Skin of body (tissue), 1 donor: ENCODE measurements at regions not wholly inside any gene's neighbourhood (a gene's known extent, or its start where the extent isn't known, plus 50 kb on each side); places are given as distances from the start of the nearest gene placed in this dataset.
A peak's percentile ranks its signal among the peaks of the same experiment; 100 is the strongest.

Experiments used
- DNase-seq: peaks from one replicate; lab custom pipeline; 2025; lab: John Stamatoyannopoulos, UW

DNA sequence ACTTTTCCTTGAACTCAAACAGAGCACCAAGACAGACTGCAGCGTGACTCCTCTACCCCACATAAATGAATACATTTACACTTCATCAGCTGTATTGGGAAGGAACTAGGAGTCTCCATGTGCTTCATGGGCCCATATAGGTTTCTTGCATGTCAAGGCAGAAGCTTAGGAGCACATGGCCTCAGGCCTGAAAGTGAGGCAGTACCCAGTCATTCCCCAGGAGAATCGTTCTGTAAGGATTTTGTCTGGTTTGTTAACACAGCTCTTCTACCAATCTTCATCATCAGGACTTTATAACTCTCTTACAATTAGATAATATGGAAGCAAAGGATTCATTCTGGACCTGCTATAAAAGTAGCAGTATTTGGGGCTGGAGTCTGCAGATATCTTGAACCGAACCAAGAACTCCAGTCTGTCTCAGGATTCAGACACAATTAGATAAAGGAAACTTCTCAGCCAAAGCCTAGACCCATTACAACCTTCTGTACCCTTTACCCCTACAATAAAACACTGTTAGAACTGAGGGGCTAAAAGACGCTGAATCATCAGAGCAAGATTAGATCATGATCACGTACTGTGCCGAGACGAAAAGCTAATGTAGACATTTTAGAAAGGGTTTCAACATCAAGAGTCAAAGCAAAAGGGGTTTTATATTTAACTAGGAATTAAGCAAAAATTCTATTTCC lies 385.5 kb upstream of the SLC30A5 start:
- no peak for DNase-seq

DNA sequence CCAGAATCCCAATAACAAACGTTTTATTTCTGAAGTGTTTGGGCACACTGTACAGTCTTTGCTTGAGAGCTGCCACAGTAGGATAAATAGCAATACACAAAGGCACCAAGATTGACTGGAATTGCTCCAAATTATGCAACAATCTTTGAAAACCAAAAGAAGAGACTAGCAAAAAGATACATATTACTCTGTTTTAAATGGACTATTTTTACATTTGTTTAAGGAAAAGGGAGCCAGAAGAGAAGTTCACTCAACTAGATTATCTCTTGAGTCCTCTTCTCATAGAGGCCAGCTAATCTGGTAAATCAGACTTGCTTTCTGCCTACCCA lies 385.0 kb upstream of the SLC30A5 start:
- no peak for DNase-seq

DNA sequence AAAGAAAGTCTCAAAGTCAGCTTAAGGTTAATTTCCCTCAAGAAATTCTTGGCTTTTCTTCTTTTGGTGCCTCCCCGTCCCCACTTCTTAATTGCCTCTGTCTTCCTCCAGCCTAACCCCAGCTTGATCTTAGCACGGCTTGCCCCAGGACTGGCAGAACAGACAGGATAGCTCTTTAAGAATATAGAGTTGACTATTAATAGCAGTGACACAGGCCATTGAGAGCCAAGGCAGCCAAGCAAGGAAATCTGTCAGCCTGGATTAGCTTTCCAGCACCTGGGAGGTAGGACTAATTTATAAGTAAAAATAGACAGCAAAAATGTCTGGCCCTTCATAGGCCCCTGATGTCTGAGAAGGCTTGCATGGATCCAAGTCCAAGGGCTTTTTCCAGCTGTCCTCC lies 384.6 kb upstream of the SLC30A5 start:
- no peak for DNase-seq

DNA sequence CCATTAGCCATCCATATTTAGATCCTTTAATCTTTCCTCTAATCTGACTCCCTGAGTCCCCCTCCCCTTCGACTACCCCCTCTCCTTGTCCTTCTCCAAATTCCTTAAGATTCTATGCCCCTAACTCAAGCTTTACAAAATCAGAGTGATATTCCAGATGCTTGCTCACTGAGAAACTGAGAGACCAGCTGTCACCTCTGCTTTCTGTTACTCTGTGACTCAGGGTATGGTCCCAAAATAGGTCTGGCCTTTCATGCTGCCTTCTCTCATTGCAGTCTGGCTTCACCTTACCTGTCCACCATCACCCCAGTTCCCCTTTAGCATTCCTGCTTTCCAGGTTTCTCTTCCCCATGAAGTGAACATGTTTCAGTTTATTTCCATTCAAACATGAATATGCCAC lies 383.3 kb upstream of the SLC30A5 start:
- DNase-seq = no peak

DNA sequence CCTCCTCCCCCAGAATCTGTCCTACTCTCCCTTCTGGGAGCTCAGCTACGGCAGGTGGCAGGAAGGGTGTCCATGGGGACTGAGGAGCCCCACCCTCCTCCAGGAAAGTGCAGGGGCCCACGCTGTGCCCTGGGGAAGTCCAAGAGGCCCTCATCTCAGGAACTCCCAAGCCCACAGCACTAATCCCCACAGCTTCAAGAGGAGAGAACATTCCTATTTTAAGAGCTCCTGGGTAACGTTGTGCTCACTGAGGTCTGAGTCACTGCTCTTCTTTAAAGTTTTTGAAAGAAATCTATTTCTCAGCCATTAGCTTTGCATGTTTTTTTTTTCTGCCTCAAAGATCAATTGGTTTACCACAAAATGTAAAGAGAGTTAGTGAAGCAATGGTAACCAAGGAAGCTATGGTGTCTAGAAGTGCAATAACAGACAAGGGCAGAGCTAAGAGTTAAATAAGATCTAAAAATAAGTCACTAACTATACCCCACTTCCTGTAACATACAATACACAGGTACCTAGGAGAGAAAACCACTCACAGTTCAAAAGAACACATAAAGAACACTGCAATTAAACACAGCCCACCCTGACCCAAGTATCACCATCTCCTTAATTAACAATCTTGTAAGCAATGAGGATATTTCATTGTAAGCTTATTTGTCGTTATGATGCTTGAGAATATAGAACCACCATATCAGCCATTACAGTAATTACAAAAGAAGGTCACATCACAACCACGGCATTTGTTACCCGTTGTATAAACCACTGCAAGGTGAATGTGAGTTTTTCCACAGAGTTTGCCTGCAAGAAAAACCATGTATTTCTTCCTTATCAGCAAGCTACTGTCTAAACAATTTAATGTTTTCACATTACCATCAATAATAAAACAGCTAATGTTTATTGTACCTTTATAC lies 382.3 kb upstream of the SLC30A5 start:
- DNase-seq = no peak

DNA sequence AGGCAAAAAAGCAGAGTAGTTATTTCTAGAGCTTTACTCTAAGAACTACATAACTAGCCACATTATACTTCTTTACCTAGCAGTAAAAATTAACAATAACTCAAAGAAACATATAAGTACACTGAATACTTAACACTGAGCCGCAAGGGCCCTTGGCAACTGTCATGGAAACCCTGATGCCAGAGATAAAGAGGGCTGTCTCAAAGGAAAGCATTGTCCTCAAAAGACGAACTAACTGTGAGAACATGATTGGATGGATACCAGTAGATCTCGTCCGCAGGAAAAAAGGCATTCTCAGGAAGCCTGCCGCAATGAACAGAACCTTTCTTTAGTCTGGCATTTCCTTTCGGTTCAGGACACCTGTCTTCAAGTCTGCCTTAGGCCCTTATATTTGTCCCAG lies 379.0 kb upstream of the SLC30A5 start:
- DNase-seq = no peak

DNA sequence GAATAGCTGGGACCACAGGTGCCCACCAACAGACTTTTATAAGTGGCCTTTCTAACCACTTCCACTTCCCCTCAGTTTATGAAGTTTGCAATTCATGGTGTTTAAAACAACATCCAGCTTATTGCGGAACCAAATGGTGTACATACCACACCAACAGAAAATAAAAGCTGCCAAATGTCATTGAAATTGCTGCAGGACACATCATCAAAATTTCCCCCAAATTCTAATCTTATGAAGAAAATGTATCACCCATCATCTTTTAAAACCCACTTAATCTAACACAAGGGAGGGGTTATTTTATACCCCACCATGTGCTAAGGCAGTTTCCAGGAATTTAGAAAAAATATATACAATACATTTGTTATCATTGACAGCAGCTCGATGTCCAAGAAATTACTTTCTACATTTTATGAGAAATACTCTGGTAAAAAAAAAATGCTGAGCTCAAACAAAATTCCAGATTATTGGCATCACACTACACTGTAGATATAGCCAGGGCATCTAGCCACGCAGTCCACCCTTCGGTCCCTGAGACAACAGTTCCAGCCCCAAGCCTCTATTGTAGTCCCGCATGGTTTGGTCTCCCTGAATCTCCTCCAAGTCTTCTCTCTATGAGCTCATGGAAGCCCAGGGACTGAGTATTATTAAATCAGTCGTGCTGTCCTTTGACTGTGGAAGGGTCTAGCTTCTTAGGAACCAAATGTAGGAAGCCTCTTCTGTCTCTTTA lies 372.8 kb upstream of the SLC30A5 start:
- peak; percentile 65 for DNase-seq

DNA sequence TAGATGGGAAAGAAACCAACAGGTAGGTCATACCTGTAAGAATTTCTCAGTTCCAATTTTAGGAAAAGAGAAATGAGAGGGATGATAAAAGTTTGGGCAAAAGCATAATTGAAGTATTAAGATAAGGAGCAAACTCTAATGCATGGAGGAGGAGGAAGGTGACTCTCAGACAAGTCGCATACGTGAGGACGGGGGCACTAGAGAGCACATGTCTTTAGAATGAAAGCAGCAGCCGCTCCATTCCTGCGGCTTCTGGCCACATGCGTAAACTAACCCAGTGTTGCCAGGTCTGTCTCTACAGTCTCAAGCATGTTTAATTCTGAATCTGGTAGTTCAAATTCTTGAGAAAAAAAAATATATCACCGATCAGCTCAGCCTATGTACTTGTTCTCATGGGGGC lies 371.5 kb upstream of the SLC30A5 start:
- no peak for DNase-seq

DNA sequence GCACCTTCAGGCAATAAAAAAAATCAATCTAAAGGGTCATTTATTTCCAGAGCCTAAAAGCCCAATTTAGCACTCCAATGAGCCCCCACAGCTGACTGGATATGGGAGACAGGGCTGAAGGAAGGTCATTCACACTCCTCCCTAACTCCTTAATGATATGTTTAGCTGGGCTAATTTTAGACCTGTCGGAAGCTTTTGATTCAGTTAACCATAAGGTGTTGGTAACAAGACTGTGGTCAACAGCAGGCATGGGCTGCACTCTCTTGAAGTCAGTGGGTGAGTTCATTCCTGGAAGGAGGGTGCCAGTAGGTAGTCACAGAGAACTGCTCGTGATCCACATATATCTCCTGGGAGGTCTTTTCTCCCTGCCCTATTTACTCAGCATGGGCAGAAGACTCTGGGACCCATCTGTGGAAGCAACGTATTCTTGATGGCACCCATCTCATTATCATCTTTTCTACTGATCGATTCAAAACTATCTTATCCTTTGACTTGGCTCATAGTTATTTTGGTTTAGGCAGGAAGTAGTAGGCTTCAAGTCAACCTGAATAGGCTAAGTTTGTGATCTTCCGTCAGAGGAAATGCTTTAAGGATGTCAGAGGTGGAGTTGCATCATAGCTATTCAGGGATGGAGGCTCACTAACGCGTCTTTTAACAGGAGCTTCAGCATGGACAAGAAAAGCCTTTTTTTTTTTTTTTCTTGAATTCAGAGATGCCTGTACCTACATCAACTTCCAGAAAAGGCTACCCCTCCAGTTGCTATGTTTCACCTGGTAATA lies 367.7 kb upstream of the SLC30A5 start:
- DNase-seq = no peak

DNA sequence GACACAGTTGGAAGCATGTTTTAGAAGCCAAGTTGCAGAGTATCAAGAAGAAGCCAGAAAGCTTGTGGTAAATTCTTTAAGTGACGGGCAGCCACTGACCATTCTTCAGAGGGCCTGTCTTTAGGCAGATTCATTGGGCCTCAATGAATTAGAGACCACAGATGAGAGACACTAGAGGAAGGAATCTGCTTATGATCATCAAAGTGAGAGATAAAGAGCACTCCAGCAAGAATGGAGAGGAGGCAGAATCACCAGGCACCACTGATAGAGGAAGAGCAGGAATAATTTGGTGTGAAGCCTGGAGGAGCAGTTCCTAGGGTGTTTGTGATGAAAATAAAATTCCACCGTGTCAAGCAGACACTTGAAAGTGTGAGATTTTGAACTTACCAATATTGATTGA lies 365.9 kb upstream of the SLC30A5 start:
- no peak for DNase-seq

DNA sequence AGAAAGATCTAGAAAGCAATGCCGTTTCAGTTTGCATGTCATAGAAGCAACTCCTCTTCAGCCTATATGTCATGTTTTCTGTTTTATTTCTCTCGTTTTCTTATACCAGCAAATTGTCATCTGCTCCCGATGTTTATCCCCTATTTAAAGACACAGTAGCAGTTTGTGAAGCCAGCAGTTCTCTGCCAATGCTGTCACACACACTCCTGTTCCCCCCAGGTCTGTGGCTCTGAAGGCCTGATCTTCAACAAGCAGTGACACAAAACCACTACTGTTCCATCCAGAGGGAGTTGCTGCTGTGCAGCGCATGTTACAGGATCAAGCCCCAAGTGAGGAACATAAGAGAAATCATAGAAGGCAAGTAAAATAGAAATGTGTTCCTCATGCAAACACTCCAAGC lies 364.1 kb upstream of the SLC30A5 start:
- peak; percentile 13 for DNase-seq

DNA sequence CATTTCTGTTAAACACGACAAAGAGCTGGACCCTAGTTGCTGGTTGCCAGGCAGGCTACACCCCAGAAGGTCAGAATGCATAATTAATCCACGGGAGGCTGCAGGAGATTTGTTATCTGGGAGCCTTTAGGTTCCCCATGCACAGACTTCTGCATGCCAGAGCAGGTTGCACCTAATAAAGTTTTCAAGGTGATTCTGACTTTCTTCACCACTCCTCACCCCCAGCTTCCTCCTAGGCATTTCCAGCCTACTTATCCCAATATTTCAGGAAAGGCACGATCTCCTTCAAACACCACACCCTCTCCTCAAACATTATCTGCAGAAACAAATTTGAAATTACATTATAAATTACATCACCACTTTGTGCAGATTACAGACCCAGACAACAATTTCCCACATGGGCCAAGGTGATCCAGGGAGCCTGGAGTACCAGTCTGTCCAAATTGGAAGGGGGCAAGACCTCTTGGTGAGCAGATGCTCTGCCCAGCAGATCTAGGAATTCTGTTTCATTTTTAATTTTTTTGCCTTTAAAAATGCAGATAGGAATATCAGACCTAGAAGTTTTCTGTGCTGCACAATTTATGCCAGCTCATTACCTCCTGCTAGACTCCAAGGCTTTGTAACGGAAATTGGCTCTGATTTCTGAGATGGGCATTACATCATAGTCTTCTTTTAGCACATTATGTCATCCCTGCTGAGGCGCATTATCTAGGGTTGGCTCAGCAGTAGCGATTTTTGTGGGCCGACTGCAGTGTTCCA lies 363.4 kb upstream of the SLC30A5 start:
- DNase-seq = peak; percentile 96

DNA sequence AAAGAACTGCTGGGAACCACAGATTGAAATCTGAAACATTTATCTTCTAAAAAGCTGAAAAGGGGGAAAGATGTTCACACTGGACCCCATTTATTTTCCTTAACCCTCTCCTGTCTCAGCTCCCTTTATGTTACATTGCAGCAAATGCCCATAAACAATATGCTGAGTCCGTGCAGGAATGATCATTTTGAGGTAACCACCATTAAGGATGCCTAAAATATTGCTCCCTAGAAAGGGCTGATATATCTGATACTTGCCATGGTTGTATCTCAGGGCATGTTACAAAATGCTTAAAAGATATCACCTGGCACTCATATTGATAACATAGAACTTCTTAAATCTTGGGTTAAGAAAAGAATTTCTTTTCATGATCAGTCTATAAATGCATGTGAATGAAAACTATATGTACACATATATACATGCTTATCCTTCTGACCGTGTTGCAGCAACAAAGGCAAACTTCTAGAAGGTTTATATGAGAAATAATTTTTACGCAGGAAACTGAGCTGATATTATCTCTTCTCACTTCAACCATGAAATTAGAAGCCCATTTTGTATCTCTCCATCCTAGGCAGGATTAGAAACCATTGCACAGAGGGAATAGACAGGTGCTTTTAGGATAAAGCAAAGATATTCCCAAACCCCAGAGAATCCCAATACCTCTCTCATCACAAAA lies 362.7 kb upstream of the SLC30A5 start:
- peak; percentile 28 for DNase-seq

DNA sequence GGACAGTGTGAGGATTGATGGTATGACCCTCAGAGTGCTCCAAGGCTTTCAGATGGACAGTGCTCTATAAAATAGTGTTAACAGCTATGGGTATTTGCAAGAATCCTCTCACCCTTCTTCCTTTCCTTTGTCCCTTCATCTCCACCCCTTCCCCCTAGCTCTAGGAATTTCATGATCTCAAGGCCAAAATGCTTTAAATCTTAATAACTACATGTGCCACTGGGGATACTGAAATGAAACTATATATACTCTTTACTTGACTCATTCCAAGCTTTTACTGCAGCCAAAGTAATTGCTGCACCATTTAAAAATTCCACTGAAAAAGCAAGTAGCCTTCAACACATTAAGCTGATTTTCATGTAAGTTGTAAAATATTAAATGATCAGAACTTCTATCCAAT lies 361.6 kb upstream of the SLC30A5 start:
- DNase-seq = peak; percentile 59

DNA sequence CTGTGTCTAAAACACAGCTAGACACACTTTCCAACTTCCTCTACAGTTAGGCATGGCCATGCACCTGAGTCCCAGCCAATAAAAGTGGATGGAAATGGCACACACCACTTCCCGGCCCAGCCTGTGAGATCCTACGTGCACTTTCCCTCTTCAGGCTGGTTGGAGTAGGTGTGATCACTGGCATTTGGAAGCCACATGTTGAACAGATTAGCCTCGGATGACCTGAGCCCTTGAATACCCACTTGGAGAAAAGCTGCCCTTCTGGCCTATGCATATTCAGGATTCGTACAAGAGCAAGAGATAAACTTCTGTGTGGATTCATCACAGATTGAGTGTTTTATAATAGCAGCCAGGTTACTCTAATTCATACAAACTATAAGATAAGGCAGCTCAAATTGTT lies 359.0 kb upstream of the SLC30A5 start:
- DNase-seq = no peak

DNA sequence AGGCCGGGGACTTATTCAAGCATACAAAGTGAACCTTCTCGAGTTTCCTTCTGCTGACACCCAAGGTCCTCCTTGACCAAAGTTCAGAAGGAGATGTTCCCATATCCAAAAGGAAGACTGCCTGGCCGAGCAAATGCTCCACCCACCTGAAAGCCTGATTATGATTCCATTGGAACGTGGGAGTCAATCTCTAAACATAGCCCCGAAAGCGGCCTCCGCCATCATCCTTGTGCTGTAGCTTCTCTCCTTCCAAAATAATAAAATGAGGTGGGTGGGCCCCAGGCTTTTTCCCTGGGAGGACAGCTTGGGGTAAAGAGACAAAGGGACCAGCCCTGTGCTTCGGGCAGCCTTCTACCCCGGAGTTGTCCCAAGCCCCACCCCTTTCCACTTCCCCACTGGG lies 355.6 kb upstream of the SLC30A5 start:
- DNase-seq = no peak

DNA sequence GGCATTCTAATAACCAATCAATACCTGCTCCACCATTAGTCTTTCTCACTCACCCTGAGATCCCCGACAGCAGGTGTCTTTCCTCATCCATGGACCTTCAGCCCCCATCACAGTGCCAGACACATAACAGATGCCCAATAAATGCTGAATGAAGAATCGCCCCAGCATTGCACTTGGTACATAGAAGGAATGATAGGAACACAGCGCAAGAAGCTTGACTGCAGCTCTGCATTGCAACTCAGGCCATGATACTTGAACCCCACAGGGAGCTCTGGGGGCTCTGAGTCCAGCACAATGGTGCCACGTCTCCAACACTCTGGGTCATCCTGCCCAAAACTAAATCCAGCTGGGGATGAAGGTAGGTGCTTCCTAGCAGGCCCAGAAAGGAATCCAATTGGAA lies 355.0 kb upstream of the SLC30A5 start:
- DNase-seq = no peak

DNA sequence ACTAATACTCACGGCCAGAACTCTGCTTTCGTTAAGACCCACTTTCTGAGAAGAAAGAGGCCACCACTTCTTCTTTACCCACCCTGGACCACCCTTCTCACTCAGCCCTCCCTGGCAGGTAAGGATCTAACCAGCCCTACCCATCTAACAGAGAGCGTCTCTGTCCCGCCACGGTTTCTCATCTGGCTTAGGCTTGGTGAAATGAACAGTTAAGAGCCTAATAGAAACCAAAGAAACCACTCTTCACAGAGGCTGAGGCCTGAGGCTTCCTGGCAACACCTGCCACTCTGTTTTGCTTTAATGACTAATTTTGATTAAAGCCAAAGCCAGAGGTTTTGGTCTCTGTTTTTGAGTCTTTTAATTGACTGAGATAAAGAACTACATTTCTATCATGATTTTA lies 354.1 kb upstream of the SLC30A5 start:
- no peak for DNase-seq

DNA sequence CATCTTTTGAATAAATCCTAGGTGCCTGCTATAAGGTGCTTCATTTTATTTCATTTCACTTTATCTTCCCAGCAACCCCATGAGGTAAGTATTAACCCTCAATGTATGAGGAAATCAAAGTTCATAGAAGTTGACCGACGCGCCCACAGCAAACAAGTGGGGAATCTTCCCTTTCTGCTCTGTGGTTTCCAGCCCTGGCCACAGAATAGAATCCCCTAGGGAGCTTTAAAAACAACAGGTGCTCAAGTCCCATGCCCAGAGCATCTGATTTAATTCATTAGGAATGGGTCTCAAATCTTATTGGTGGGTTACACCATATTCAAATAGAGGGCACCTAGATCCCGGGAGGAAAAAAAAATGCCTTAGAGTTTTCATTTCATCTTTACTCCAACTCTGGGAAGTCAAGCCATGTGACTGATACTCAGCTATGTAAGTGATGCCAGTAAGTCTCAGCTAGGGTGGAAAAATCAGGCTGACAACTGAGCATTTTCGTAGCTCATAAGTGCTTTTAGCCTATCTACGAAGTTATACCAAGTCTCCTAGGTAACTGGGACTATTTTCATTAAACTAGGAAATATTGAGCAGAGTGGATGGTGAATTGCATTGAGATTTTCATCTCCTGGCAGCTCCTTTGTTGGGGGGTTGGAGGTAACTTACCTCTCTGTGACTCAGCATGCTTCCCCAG lies 353.4 kb upstream of the SLC30A5 start:
- no peak for DNase-seq

DNA sequence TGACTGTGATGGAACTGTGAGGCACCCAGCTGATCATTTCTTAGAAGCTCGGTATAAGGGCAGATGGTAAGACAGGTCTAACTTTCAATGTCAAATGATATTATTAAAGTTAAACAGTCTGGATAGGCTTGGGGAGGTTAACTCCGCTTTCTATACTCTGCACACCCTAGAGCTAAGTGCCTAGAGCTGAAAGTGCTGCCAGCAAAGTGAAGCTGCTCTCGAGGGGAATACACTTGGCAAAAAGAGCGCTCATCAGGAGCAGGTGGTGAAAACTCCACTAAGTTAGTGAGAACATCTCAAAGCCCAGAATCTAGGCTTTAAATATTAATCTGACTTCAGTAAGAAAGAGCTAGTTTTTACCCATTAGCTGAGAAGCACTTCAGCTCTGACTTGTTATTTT lies 349.6 kb upstream of the SLC30A5 start:
- DNase-seq = no peak
